ENCODE measurements at regions not wholly inside any gene's neighbourhood (a gene's known extent, or its start where the extent isn't known, plus 50 kb on each side); places are given as distances from the start of the nearest gene placed in this dataset.

- TF ChIP-seq CTCF (IDR thresholded peaks at IDR 0.05): no peak
- no peak for TF ChIP-seq EP300 (IDR thresholded peaks at IDR 0.05)
- TF ChIP-seq POLR2A (IDR thresholded peaks at IDR 0.05): no peak
Observed at GRCh38 chr22:48850658-48851287, 976.9 kb downstream of the BRD1 start.

All from tibial nerve (tissue), 4 donors.